K562 (cell line): ENCODE measurements at regions not wholly inside any gene's neighbourhood (a gene's known extent, or its start where the extent isn't known, plus 50 kb on each side); places are given as distances from the start of the nearest gene placed in this dataset.

Experiments used
- ADNP ChIP-seq: fragments of 200-800 bp; sonication (Bioruptor generic); IDR thresholded peaks from 2 replicates; pipeline ENCODE4 v1.6.1; 2016; ENCODE audit warnings: missing genetic modification characterization, missing compliant biosample characterization
- BACH1 ChIP-seq: fragments of 200-800 bp; sonication (Bioruptor generic); IDR thresholded peaks from 2 replicates; pipeline ENCODE4 v1.6.1; 2016; ENCODE audit warnings: missing genetic modification characterization, missing compliant biosample characterization
- CBFB ChIP-seq: sonication (generic); formaldehyde crosslinking; IDR thresholded peaks from 2 replicates; pipeline ENCODE4 v1.4.0; 2020; ENCODE audit warnings: mild to moderate bottlenecking, missing genetic modification reagents
- CREB5 ChIP-seq: fragments of 250-450 bp; sonication (Bioruptor Pico); IDR thresholded peaks from 2 replicates; pipeline ENCODE4 v1.5.0; 2020; ENCODE audit warnings: mild to moderate bottlenecking
- HEY1 ChIP-seq: fragments of 250-450 bp; sonication (Bioruptor Pico); IDR thresholded peaks from 2 replicates; pipeline ENCODE4 v1.5.0; 2020; ENCODE audit warnings: mild to moderate bottlenecking, moderate library complexity, borderline replicate concordance
- HMBOX1 ChIP-seq: sonication (generic); IDR thresholded peaks from 2 replicates; pipeline ENCODE4 v1.6.1; 2016
- IRF9 ChIP-seq: fragments of 450-650 bp; IDR thresholded peaks from 2 replicates; pipeline ENCODE4 v1.6.1; 2016; ENCODE audit warnings: missing biosample characterization, missing genetic modification characterization
- NR4A1 ChIP-seq, 2 experiments: fragments of 250-450 bp in 1 of 2; fragments of 450-650 bp in 1 of 2; sonication (Bioruptor Pico) in 1 of 2; IDR thresholded peaks; 2 replicates each; pipeline versions ENCODE4 v1.4.0 to v1.6.1; 2016 to 2020; ENCODE audit warnings: mild to moderate bottlenecking in 2 of 2, missing compliant biosample characterization in 1 of 2, missing genetic modification characterization in 1 of 2, moderate library complexity in 1 of 2
- PREB ChIP-seq: sonication (generic); formaldehyde crosslinking; IDR thresholded peaks from 2 replicates; pipeline ENCODE4 v1.8.1; 2023; ENCODE audit warnings: mild to moderate bottlenecking, missing genetic modification reagents
- YY1 ChIP-seq, 3 experiments: IDR thresholded peaks; 2 replicates each; pipeline ENCODE4 v1.6.1; 2011; ENCODE audit warnings: low read length in 2 of 3, mild to moderate bottlenecking in 2 of 3, moderate library complexity in 2 of 3, borderline replicate concordance in 1 of 3, control low read depth in 1 of 3, low read depth in 1 of 3; ENCODE audit not compliant: insufficient read depth in 3 of 3, insufficient replicate concordance in 2 of 3, control insufficient read depth in 1 of 3, insufficient read length in 1 of 3; ENCODE audit errors: extremely low read depth in 1 of 3
- ZNF12 ChIP-seq: sonication (generic); formaldehyde crosslinking; IDR thresholded peaks from 2 replicates; pipeline ENCODE4 v1.4.0; 2020; ENCODE audit warnings: mild to moderate bottlenecking, missing genetic modification reagents
- ZNF444 ChIP-seq: fragments of 250-450 bp; sonication (Bioruptor Pico); IDR thresholded peaks from 2 replicates; pipeline ENCODE4 v1.4.0; 2020; ENCODE audit warnings: mild to moderate bottlenecking, moderate library complexity
- ZNF780A ChIP-seq: fragments of 250-450 bp; sonication (Bioruptor Pico); IDR thresholded peaks from 2 replicates; pipeline ENCODE4 v1.5.0; 2021; ENCODE audit warnings: mild to moderate bottlenecking
- TF ChIP-seq, protein P1 (sequence below): fragments of 450-650 bp; IDR thresholded peaks from 2 replicates; pipeline ENCODE4 v1.6.1; 2017; ENCODE audit warnings: mild to moderate bottlenecking, moderate library complexity
- TF ChIP-seq, protein P2 (sequence below): fragments of 450-650 bp; formaldehyde crosslinking; IDR thresholded peaks from 2 replicates; pipeline ENCODE4 v1.4.0; 2022; ENCODE audit warnings: missing genetic modification characterization
- TF ChIP-seq, protein P3 (sequence below): fragments of 450-650 bp; conservative IDR thresholded peaks from 2 replicates; pipeline ENCODE4 v1.6.1; 2016; ENCODE audit warnings: missing genetic modification characterization, low read depth, mild to moderate bottlenecking, control low read depth, missing compliant biosample characterization

DNA sequence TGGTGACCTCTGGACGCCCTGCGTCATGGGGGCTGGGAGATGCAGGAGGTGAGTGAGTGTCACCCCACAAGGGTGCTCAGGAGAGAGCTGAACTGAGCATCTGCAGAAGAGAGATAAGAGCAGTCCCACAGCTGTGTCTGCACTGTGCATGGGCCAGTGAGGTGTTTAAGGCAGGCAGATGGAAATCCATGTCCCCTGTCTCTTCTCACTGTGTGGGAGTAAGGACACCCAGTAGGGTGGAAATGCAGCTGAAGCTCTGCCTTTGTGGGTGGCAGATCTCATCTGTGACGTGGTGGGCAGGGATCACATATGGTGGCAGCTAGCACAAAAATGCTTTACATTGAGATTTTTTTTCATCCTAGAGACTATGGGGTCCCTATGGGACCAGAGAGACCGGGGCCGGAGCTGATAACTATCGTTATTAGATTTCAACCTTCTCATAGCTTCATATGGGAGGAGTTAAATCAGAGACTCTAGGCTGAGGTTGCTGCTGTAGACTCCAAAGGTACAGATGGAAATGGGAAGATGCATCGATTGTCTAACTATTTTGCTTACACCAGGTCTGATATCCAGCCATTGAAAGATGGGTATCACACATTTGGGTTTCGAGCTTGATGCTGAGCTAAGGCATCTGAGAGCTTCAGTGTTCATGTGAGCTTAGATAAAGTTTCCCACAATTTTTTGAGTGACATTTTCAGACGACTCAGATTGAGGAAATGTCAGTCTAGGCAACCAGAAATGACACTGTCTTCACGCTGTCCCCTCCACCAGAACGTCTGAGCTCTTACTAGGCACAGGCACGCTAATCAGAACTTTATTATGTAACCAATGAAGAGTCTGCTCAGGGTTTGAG lies 65.3 kb upstream of the PSEN2 start (continued):
- TF ChIP-seq, protein P1, sequence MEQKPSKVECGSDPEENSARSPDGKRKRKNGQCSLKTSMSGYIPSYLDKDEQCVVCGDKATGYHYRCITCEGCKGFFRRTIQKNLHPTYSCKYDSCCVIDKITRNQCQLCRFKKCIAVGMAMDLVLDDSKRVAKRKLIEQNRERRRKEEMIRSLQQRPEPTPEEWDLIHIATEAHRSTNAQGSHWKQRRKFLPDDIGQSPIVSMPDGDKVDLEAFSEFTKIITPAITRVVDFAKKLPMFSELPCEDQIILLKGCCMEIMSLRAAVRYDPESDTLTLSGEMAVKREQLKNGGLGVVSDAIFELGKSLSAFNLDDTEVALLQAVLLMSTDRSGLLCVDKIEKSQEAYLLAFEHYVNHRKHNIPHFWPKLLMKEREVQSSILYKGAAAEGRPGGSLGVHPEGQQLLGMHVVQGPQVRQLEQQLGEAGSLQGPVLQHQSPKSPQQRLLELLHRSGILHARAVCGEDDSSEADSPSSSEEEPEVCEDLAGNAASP: no peak
- no peak for TF ChIP-seq HEY1 (CRISPR knock-in tag)
- no peak for TF ChIP-seq IRF9 (tag)
- 0 out of 2 replicates have a peak, but pooled peaks have one; percentile 37 for TF ChIP-seq ADNP
- TF ChIP-seq ZNF12 (CRISPR knock-in tag): 0 out of 2 replicates have a peak, but pooled peaks have one; percentile 62
- TF ChIP-seq PREB: peak; percentile 64; the same call in 1 of the 2 replicates
- TF ChIP-seq, protein P2, sequence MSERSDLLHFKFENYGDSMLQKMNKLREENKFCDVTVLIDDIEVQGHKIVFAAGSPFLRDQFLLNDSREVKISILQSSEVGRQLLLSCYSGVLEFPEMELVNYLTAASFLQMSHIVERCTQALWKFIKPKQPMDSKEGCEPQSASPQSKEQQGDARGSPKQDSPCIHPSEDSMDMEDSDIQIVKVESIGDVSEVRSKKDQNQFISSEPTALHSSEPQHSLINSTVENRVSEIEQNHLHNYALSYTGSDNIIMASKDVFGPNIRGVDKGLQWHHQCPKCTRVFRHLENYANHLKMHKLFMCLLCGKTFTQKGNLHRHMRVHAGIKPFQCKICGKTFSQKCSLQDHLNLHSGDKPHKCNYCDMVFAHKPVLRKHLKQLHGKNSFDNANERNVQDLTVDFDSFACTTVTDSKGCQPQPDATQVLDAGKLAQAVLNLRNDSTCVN: no peak
- TF ChIP-seq NR4A1 (CRISPR knock-in tag; IDR thresholded peaks at IDR 0.05): no peak
- peak; percentile 85 for TF ChIP-seq NR4A1 (tag; IDR thresholded peaks at IDR 0.05)
- no peak for TF ChIP-seq CREB5
- TF ChIP-seq ZNF444 (CRISPR knock-in tag): no peak
- TF ChIP-seq ZNF780A (CRISPR knock-in tag): no peak
- no peak for TF ChIP-seq CBFB (CRISPR knock-in tag)
- TF ChIP-seq YY1 (IDR thresholded peaks at IDR 0.05; ENCODE audit: borderline replicate concordance in 1 of 3, control insufficient read depth in 1 of 3, extremely low read depth in 1 of 3, insufficient read depth in 3 of 3, insufficient read length in 1 of 3, insufficient replicate concordance in 2 of 3, low read depth in 1 of 3, low read length in 2 of 3): peak in 2 of 3 experiments; percentile 31 to 67
- TF ChIP-seq HMBOX1: peak; percentile 44; the same call in 1 of the 2 replicates
- TF ChIP-seq, protein P3, sequence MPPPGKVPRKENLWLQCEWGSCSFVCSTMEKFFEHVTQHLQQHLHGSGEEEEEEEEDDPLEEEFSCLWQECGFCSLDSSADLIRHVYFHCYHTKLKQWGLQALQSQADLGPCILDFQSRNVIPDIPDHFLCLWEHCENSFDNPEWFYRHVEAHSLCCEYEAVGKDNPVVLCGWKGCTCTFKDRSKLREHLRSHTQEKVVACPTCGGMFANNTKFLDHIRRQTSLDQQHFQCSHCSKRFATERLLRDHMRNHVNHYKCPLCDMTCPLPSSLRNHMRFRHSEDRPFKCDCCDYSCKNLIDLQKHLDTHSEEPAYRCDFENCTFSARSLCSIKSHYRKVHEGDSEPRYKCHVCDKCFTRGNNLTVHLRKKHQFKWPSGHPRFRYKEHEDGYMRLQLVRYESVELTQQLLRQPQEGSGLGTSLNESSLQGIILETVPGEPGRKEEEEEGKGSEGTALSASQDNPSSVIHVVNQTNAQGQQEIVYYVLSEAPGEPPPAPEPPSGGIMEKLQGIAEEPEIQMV: peak; percentile 0; the same call in 1 of the 2 replicates
- peak; percentile 69; the same call in 1 of the 2 replicates for TF ChIP-seq BACH1 (tag)
